ENCODE measurements at regions not wholly inside any gene's neighbourhood (a gene's known extent, or its start where the extent isn't known, plus 50 kb on each side); places are given as distances from the start of the nearest gene placed in this dataset.

DNA sequence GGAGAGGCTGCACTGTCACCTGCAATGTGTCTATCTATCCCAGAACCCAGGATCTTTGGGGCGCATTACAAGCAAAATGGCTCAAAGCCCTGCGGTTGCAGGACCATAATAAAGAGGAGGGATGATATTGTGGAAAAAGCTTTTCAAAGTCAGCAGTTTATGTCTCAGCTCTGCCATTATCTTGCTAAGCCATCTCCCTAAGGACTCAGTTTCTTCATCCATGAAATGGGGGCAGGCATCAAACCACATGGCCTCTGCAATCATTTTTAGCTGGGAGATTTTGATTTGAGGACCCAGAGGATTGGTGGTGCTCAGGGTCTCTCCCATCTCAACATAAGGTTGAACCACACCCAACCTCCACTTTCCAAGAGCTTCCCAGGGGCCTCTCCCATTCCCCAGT is 513.8 kb downstream of the MIAT start:
- TF ChIP-seq, protein P1, sequence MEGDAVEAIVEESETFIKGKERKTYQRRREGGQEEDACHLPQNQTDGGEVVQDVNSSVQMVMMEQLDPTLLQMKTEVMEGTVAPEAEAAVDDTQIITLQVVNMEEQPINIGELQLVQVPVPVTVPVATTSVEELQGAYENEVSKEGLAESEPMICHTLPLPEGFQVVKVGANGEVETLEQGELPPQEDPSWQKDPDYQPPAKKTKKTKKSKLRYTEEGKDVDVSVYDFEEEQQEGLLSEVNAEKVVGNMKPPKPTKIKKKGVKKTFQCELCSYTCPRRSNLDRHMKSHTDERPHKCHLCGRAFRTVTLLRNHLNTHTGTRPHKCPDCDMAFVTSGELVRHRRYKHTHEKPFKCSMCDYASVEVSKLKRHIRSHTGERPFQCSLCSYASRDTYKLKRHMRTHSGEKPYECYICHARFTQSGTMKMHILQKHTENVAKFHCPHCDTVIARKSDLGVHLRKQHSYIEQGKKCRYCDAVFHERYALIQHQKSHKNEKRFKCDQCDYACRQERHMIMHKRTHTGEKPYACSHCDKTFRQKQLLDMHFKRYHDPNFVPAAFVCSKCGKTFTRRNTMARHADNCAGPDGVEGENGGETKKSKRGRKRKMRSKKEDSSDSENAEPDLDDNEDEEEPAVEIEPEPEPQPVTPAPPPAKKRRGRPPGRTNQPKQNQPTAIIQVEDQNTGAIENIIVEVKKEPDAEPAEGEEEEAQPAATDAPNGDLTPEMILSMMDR (conservative IDR thresholded peaks at IDR 0.05; ENCODE audit: low read depth, low read length) = no peak
- no peak for TF ChIP-seq EZH2 (IDR thresholded peaks at IDR 0.05; ENCODE audit: borderline replicate concordance, low read depth, low read length, poor library complexity, severe bottlenecking)

Data from A673 (cell line).